A673 (cell line): ENCODE measurements at regions not wholly inside any gene's neighbourhood (a gene's known extent, or its start where the extent isn't known, plus 50 kb on each side); places are given as distances from the start of the nearest gene placed in this dataset.

Experiments
- BruUV-seq: library from RNA; stranded (reverse); fragments of 400-500 nt; replicated peaks from 2 replicates; lab custom pipeline; 2021; lab: Mats Ljungman, UMichigan
- CTCF ChIA-PET: fragments of 300-600 bp; sonication (Branson Sonifier 250); formaldehyde crosslinking; loops from one replicate; lab custom pipeline; 2022; ENCODE audit warnings: antibody characterized with exemption; lab: Charles Lee
- POLR2A ChIA-PET: fragments of 300-600 bp; sonication (Branson Sonifier 250); formaldehyde crosslinking; loops from one replicate; lab custom pipeline; 2022; ENCODE audit warnings: antibody characterized with exemption; ENCODE audit not compliant: low non-redundant PET; lab: Charles Lee
- DNase-seq: peaks from one replicate; pipeline ENCODE4 v3.0.0-alpha.2; 2015; ENCODE audit warnings: low spot score
- H3K27ac ChIP-seq: fragments of 200-600 bp; sonication (generic); 2 replicates; pipeline ENCODE4 v1.5.1; 2016; ENCODE audit warnings: mixed run types, low read depth, mild to moderate bottlenecking, mixed read lengths, antibody characterized with exemption, low read length; ENCODE audit not compliant: poor library complexity, severe bottlenecking
- H3K27me3 ChIP-seq: fragments of 200-600 bp; sonication (generic); replicated peaks from 2 replicates; pipeline ENCODE4 v1.6.1; 2017; ENCODE audit warnings: mixed run types, low read depth, mild to moderate bottlenecking, mixed read lengths, antibody characterized with exemption, low read length; ENCODE audit not compliant: insufficient read depth, poor library complexity
- H3K36me3 ChIP-seq: fragments of 200-600 bp; sonication (generic); 2 replicates; pipeline ENCODE4 v1.6.1; 2016; ENCODE audit warnings: mixed run types, mild to moderate bottlenecking, mixed read lengths, antibody characterized with exemption, low read length; ENCODE audit not compliant: insufficient read depth, poor library complexity, severe bottlenecking
- H3K4me1 ChIP-seq: fragments of 200-600 bp; sonication (generic); 2 replicates; pipeline ENCODE4 v1.6.1; 2017; ENCODE audit warnings: mixed run types, mild to moderate bottlenecking, mixed read lengths, antibody characterized with exemption, low read length; ENCODE audit not compliant: insufficient read depth, poor library complexity, severe bottlenecking
- H3K4me3 ChIP-seq: fragments of 200-600 bp; sonication (generic); 2 replicates; pipeline ENCODE4 v1.5.1; 2016; ENCODE audit warnings: low read depth, mixed run types, mild to moderate bottlenecking, mixed read lengths, low read length; ENCODE audit not compliant: poor library complexity, severe bottlenecking
- H3K9me3 ChIP-seq: fragments of 200-600 bp; sonication (generic); 2 replicates; pipeline ENCODE4 v1.6.1; 2016; ENCODE audit warnings: mixed run types, low read depth, mild to moderate bottlenecking, mixed read lengths, antibody characterized with exemption, low read length; ENCODE audit not compliant: poor library complexity, severe bottlenecking
- CTCF ChIP-seq: fragments of 300-800, 200-600 bp; sonication (generic); conservative IDR thresholded peaks from 2 replicates; pipeline ENCODE4 v1.5.1; 2017; ENCODE audit warnings: low read depth, mild to moderate bottlenecking, antibody characterized with exemption, low read length, moderate library complexity, mixed read lengths
- EZH2 ChIP-seq: fragments of 200-600 bp; sonication (generic); IDR thresholded peaks from 2 replicates; pipeline ENCODE4 v1.6.1; 2017; ENCODE audit warnings: borderline replicate concordance, low read depth, mild to moderate bottlenecking, mixed read lengths, antibody characterized with exemption, low read length; ENCODE audit not compliant: poor library complexity, severe bottlenecking
- intact Hi-C: fragments of 100-400 bp; cut with micrococcal nuclease; formaldehyde crosslinking; loops from one replicate; pipeline ENCODE4 v1.10.0; 2022; ENCODE audit not compliant: unreplicated experiment

GRCh38 chr3:127367593-127367992, 79.7 kb upstream of the PRR20G start:
- Histone ChIP-seq H3K9me3 (no peaks in the 10 kb centered on the region), H3K27ac (no peak overlapping the region), H3K4me1 (no peaks in the 10 kb centered on the region), H3K36me3 (no peaks in the 10 kb centered on the region), H3K27me3 (peaks cover 24% of the 10 kb centered on the region), H3K4me3 (no peak overlapping the region)
- intact Hi-C loops: no loop called here
- ChIA-PET POLR2A (no interaction called here), CTCF (no interaction called here)
- BruUV-seq: no TSS peak
- TF ChIP-seq EZH2: no peak
- TF ChIP-seq CTCF: no peak
- no peak for DNase-seq

GRCh38 chr3:127366383-127366782, 78.5 kb upstream of the PRR20G start:
- Histone ChIP-seq H3K27me3 (peaks cover 28% of the 10 kb centered on the region), H3K36me3 (no peaks in the 10 kb centered on the region), H3K9me3 (no peaks in the 10 kb centered on the region), H3K4me3 (no peak overlapping the region), H3K27ac (no peak overlapping the region), H3K4me1 (no peaks in the 10 kb centered on the region)
- POLR2A ChIA-PET: no interaction called here
- peak; percentile 17 for DNase-seq
- BruUV-seq: no TSS peak
- intact Hi-C loops: no loop called here
- TF ChIP-seq EZH2: no peak
- peak; percentile 34 for TF ChIP-seq CTCF
- CTCF ChIA-PET: no interaction called here

GRCh38 chr3:127365163-127365798, 77.4 kb upstream of the PRR20G start:
- no peak for DNase-seq
- ChIA-PET CTCF (no interaction called here), POLR2A (no interaction called here)
- H3K36me3 ChIP-seq: no peaks in the 10 kb centered on the region
- intact Hi-C loops: no loop called here
- H3K4me3 ChIP-seq: no peak overlapping the region
- no TSS peak for BruUV-seq
- TF ChIP-seq EZH2: no peak
- TF ChIP-seq CTCF: no peak
- no peak overlapping the region for H3K27ac ChIP-seq
- no peaks in the 10 kb centered on the region for H3K9me3 ChIP-seq
- no peaks in the 10 kb centered on the region for H3K4me1 ChIP-seq
- peaks cover 28% of the 10 kb centered on the region for H3K27me3 ChIP-seq
